Peyer's patch (tissue), 4 donors: ENCODE measurements at regions not wholly inside any gene's neighbourhood (a gene's known extent, or its start where the extent isn't known, plus 50 kb on each side); places are given as distances from the start of the nearest gene placed in this dataset.

Experiments used
- CTCF ChIP-seq, 6 experiments: fragments of 450-650 bp in 4 of 6; fragments of 200-600 bp in 2 of 6; sonication (generic) in 1 of 6; IDR thresholded peaks; one replicate each; pipeline ENCODE4 v1.5.1; 2017 to 2019; ENCODE audit warnings: antibody characterized with exemption in 6 of 6, mild to moderate bottlenecking in 3 of 6, moderate library complexity in 1 of 6
- POLR2A ChIP-seq, 2 donors: fragments of 450-650 bp; IDR thresholded peaks; one replicate each; pipeline ENCODE4 v1.5.1; 2017; ENCODE audit warnings: antibody characterized with exemption in 2 of 2, mild to moderate bottlenecking in 2 of 2, moderate library complexity in 2 of 2

GRCh38 chr2:23178396-23178795 is 206.6 kb upstream of the KLHL29 start:
- TF ChIP-seq CTCF (IDR thresholded peaks at IDR 0.05): no peak
- no peak for TF ChIP-seq POLR2A (IDR thresholded peaks at IDR 0.05)
